C4-2B (cell line): ENCODE measurements at regions not wholly inside any gene's neighbourhood (a gene's known extent, or its start where the extent isn't known, plus 50 kb on each side); places are given as distances from the start of the nearest gene placed in this dataset.

Source experiments
- ZFX ChIP-seq: fragments of 450-650 bp; IDR thresholded peaks from 2 replicates; pipeline ENCODE4 v1.6.1; 2017
- TF ChIP-seq, protein P1 (sequence below): fragments of 450-650 bp; conservative IDR thresholded peaks from 2 replicates; pipeline ENCODE4 v1.5.1; 2017; ENCODE audit warnings: mild to moderate bottlenecking

DNA sequence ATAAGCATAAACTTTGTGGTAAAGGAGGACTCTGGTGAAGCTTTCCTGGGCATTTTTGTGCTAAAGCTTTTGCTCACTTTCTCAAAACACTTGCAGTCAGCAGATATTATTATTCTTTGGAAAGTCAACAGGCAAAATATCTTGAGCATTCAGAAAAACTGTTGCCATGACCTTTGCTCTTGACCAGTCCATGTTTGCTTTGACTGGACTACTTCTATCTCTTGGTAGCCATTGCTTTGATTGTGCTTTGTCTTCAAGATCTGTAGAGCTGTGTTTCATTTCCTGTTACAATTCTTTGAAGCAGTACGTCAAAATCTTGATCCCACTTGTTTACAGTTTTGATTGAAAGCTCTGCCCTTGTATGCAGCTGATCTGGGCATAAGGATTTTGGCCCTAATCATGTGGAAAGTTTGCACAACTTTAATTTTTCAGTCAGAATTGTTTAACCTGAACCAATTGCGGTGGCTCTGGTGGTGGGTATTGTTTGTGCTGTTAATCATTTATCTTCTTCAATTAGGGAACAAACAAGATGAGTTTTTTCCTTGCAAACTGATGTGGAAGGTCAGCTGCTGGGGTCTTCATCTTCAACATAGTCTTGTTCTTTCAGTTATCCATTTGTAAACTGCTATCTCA lies 121.5 kb upstream of the NUDT6 start:
- TF ChIP-seq, protein P1, sequence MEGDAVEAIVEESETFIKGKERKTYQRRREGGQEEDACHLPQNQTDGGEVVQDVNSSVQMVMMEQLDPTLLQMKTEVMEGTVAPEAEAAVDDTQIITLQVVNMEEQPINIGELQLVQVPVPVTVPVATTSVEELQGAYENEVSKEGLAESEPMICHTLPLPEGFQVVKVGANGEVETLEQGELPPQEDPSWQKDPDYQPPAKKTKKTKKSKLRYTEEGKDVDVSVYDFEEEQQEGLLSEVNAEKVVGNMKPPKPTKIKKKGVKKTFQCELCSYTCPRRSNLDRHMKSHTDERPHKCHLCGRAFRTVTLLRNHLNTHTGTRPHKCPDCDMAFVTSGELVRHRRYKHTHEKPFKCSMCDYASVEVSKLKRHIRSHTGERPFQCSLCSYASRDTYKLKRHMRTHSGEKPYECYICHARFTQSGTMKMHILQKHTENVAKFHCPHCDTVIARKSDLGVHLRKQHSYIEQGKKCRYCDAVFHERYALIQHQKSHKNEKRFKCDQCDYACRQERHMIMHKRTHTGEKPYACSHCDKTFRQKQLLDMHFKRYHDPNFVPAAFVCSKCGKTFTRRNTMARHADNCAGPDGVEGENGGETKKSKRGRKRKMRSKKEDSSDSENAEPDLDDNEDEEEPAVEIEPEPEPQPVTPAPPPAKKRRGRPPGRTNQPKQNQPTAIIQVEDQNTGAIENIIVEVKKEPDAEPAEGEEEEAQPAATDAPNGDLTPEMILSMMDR = no peak
- no peak for TF ChIP-seq ZFX
